ENCODE measurements at regions not wholly inside any gene's neighbourhood (a gene's known extent, or its start where the extent isn't known, plus 50 kb on each side); places are given as distances from the start of the nearest gene placed in this dataset.

GRCh38 chr14:61891810-61892209, 129.6 kb downstream of the SNAPC1 start:
- TF ChIP-seq CTCF (IDR thresholded peaks at IDR 0.05; ENCODE audit: control insufficient read depth, extremely low read depth, insufficient read depth), result no peak
- no peak overlapping the region for H3K4me3 ChIP-seq (ENCODE audit: low read depth, low read length)
- DNase-seq (ENCODE audit: low read depth), result no peak

- no peak overlapping the region for H3K4me3 ChIP-seq (ENCODE audit: low read depth, low read length)
- no peak for TF ChIP-seq CTCF (IDR thresholded peaks at IDR 0.05; ENCODE audit: control insufficient read depth, extremely low read depth, insufficient read depth)
- no peak for DNase-seq (ENCODE audit: low read depth)
Measured at GRCh38 chr14:61893371-61893940, 131.2 kb downstream of the SNAPC1 start.

GRCh38 chr14:61894452-61895077, 132.3 kb downstream of the SNAPC1 start:
- DNase-seq (ENCODE audit: low read depth), result no peak
- peak; percentile 81 for TF ChIP-seq CTCF (IDR thresholded peaks at IDR 0.05; ENCODE audit: control insufficient read depth, extremely low read depth, insufficient read depth)
- no peak overlapping the region for H3K4me3 ChIP-seq (ENCODE audit: low read depth, low read length)

- no peak overlapping the region for H3K4me3 ChIP-seq (ENCODE audit: low read depth, low read length)
- no peak for DNase-seq (ENCODE audit: low read depth)
- TF ChIP-seq CTCF (IDR thresholded peaks at IDR 0.05; ENCODE audit: control insufficient read depth, extremely low read depth, insufficient read depth), result no peak
Measured at GRCh38 chr14:61897300-61897699, 135.1 kb downstream of the SNAPC1 start.

GRCh38 chr14:61898568-61898967, 136.3 kb downstream of the SNAPC1 start:
- H3K4me3 ChIP-seq (ENCODE audit: low read depth, low read length), result no peak overlapping the region
- no peak for DNase-seq (ENCODE audit: low read depth)
- TF ChIP-seq CTCF (IDR thresholded peaks at IDR 0.05; ENCODE audit: control insufficient read depth, extremely low read depth, insufficient read depth), result no peak

GRCh38 chr14:61899497-61899896, 137.3 kb downstream of the SNAPC1 start:
- DNase-seq (ENCODE audit: low read depth), result no peak
- no peak overlapping the region for H3K4me3 ChIP-seq (ENCODE audit: low read depth, low read length)
- TF ChIP-seq CTCF (IDR thresholded peaks at IDR 0.05; ENCODE audit: control insufficient read depth, extremely low read depth, insufficient read depth), result no peak

GRCh38 chr14:61904946-61905345, 142.7 kb downstream of the SNAPC1 start:
- no peak overlapping the region for H3K4me3 ChIP-seq (ENCODE audit: low read depth, low read length)
- no peak for DNase-seq (ENCODE audit: low read depth)
- TF ChIP-seq CTCF (IDR thresholded peaks at IDR 0.05; ENCODE audit: control insufficient read depth, extremely low read depth, insufficient read depth), result no peak

All from LNCaP clone FGC (cell line).